GM23248 (cell line): ENCODE measurements at regions not wholly inside any gene's neighbourhood (a gene's known extent, or its start where the extent isn't known, plus 50 kb on each side); places are given as distances from the start of the nearest gene placed in this dataset.

Experiments used
- EZH2 ChIP-seq: fragments of 200-600 bp; sonication (generic); IDR thresholded peaks from 2 replicates; pipeline ENCODE4 v1.6.1; 2018; ENCODE audit warnings: antibody characterized with exemption, mild to moderate bottlenecking; ENCODE audit not compliant: insufficient read depth, poor library complexity, severe bottlenecking
- EZH2phosphoT487 ChIP-seq: fragments of 200-600 bp; sonication (generic); IDR thresholded peaks from 2 replicates; pipeline ENCODE4 v1.6.1; 2018; ENCODE audit warnings: antibody characterized with exemption, moderate library complexity, mild to moderate bottlenecking, low read depth; ENCODE audit not compliant: insufficient read depth

DNA sequence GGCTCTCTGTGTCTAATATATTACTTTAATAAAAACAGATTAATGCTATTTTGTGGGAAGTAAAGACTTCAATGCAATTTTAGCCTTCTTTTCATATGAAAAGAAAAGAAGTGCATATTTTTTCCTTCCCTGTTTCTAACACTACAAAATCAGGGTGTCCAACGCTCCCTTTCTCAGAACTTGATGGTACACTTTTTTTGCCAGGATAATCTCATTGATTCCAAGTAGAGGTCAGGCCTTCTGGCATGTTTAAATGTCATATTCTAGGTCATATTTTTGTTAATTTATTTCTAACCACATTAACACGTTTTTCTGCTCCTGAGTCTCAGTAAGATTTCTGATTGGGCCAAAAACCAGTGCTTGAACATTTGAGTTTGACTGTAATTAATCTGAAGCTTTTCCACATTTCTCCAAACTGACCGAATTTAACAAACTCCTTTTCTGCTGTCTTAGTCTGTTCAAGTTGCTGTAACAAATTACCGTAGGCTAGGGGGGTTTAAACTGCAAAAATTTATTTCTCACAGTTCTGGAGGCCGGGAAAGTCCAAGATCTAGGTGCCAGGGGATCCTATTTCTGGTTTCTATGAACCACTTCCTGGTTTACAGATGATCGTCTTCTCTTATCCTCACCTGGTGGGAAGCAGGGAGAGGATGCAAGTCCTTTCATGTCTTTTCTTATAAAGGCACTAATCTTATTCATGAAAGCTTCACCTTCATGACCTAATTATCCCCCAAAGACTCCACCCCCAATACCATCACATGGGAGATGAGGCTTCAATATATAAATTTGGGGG, 63.2 kb upstream of the ELL2 start:
- TF ChIP-seq EZH2 (no peak), EZH2phosphoT487 (no peak)
